HL-60 (cell line): ENCODE measurements at regions not wholly inside any gene's neighbourhood (a gene's known extent, or its start where the extent isn't known, plus 50 kb on each side); places are given as distances from the start of the nearest gene placed in this dataset.

ENCODE experiments used
- GABPA ChIP-seq: IDR thresholded peaks from 2 replicates; pipeline ENCODE4 v1.6.1; 2012; ENCODE audit warnings: low read depth
- POLR2AphosphoS5 ChIP-seq: IDR thresholded peaks from 2 replicates; pipeline ENCODE4 v1.6.1; 2012; ENCODE audit warnings: low read depth
- SPI1 ChIP-seq: IDR thresholded peaks from 2 replicates; pipeline ENCODE4 v1.6.1; 2012; ENCODE audit warnings: low read depth, mild to moderate bottlenecking, borderline replicate concordance
- TF ChIP-seq, protein P1 (sequence below): IDR thresholded peaks from one replicate; pipeline ENCODE4 v1.5.1; 2011; ENCODE audit warnings: low read length, control low read depth, inconsistent platforms; ENCODE audit not compliant: insufficient read depth
- TF ChIP-seq, protein P2 (sequence below): IDR thresholded peaks from 2 replicates; pipeline ENCODE4 v1.6.1; 2012; ENCODE audit warnings: low read depth; ENCODE audit not compliant: insufficient replicate concordance

DNA sequence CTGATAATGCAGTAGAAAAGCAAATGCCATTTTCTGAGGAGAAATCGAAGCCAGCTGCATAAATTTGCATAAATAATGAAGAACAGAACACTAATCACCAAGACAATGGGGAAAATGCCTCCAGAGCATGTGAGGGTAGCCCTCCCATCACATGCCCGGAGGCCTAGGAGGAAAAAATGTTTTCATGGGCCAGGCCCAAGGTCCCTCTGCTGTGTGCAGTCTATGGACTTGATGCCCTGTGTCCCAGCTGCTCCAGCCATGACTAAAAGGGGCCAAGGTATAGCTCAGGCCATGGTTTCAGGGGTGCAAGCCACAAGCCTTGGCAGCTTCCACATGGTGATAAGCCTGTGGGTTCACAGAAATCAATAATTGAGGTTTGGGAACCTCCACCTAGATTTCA, 164.1 kb downstream of the HAO1 start:
- TF ChIP-seq, protein P1, sequence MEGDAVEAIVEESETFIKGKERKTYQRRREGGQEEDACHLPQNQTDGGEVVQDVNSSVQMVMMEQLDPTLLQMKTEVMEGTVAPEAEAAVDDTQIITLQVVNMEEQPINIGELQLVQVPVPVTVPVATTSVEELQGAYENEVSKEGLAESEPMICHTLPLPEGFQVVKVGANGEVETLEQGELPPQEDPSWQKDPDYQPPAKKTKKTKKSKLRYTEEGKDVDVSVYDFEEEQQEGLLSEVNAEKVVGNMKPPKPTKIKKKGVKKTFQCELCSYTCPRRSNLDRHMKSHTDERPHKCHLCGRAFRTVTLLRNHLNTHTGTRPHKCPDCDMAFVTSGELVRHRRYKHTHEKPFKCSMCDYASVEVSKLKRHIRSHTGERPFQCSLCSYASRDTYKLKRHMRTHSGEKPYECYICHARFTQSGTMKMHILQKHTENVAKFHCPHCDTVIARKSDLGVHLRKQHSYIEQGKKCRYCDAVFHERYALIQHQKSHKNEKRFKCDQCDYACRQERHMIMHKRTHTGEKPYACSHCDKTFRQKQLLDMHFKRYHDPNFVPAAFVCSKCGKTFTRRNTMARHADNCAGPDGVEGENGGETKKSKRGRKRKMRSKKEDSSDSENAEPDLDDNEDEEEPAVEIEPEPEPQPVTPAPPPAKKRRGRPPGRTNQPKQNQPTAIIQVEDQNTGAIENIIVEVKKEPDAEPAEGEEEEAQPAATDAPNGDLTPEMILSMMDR: no peak
- TF ChIP-seq, protein P2, sequence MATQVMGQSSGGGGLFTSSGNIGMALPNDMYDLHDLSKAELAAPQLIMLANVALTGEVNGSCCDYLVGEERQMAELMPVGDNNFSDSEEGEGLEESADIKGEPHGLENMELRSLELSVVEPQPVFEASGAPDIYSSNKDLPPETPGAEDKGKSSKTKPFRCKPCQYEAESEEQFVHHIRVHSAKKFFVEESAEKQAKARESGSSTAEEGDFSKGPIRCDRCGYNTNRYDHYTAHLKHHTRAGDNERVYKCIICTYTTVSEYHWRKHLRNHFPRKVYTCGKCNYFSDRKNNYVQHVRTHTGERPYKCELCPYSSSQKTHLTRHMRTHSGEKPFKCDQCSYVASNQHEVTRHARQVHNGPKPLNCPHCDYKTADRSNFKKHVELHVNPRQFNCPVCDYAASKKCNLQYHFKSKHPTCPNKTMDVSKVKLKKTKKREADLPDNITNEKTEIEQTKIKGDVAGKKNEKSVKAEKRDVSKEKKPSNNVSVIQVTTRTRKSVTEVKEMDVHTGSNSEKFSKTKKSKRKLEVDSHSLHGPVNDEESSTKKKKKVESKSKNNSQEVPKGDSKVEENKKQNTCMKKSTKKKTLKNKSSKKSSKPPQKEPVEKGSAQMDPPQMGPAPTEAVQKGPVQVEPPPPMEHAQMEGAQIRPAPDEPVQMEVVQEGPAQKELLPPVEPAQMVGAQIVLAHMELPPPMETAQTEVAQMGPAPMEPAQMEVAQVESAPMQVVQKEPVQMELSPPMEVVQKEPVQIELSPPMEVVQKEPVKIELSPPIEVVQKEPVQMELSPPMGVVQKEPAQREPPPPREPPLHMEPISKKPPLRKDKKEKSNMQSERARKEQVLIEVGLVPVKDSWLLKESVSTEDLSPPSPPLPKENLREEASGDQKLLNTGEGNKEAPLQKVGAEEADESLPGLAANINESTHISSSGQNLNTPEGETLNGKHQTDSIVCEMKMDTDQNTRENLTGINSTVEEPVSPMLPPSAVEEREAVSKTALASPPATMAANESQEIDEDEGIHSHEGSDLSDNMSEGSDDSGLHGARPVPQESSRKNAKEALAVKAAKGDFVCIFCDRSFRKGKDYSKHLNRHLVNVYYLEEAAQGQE: no peak
- no peak for TF ChIP-seq POLR2AphosphoS5
- no peak for TF ChIP-seq SPI1
- no peak for TF ChIP-seq GABPA
